Aorta (tissue), 5 donors: ENCODE measurements at regions not wholly inside any gene's neighbourhood (a gene's known extent, or its start where the extent isn't known, plus 50 kb on each side); places are given as distances from the start of the nearest gene placed in this dataset.

Source experiments
- ATAC-seq: fragments of 200-7000 bp; cut with Tn5 transposase; one replicate; pipeline ENCODE4 v1.9.1; 2022; ENCODE audit warnings: moderate library complexity; ENCODE audit not compliant: low FRiP score
- DNase-seq, 2 donors: peaks; one replicate each; pipeline ENCODE4 v3.0.0-alpha.2; 2020
- H3K27ac ChIP-seq, 2 donors: one replicate each; pipeline ENCODE4 v1.5.1; 2013; ENCODE audit warnings: low read length in 2 of 2, mild to moderate bottlenecking in 2 of 2, moderate library complexity in 2 of 2, control low read depth in 1 of 2, inconsistent platforms in 1 of 2, low read depth in 1 of 2
- H3K27me3 ChIP-seq, 2 donors: one replicate each; pipeline ENCODE4 v1.6.1; 2013; ENCODE audit warnings: control low read depth in 1 of 2, low read length in 1 of 2, mild to moderate bottlenecking in 1 of 2, moderate library complexity in 1 of 2; ENCODE audit not compliant: insufficient read depth in 2 of 2, control insufficient read depth in 1 of 2
- H3K36me3 ChIP-seq, 2 donors: one replicate each; pipeline ENCODE4 v1.6.1; 2013; ENCODE audit warnings: control low read depth in 1 of 2, low read length in 1 of 2, mild to moderate bottlenecking in 1 of 2; ENCODE audit not compliant: insufficient read depth in 2 of 2, control insufficient read depth in 1 of 2
- H3K4me1 ChIP-seq, 2 donors: one replicate each; pipeline ENCODE4 v1.6.1; 2013; ENCODE audit warnings: low read length in 2 of 2, control low read depth in 1 of 2, mild to moderate bottlenecking in 1 of 2, moderate library complexity in 1 of 2; ENCODE audit not compliant: insufficient read depth in 2 of 2, control insufficient read depth in 1 of 2
- H3K4me3 ChIP-seq, 2 donors: one replicate each; pipeline ENCODE4 v1.5.1; 2013; ENCODE audit warnings: low read length in 2 of 2, control low read depth in 1 of 2, mild to moderate bottlenecking in 1 of 2
- H3K9me3 ChIP-seq: one replicate; pipeline ENCODE4 v1.6.1; 2013; ENCODE audit warnings: mild to moderate bottlenecking, low read length; ENCODE audit not compliant: control insufficient read depth
- WGBS, 2 donors: extraction: QIAGEN DNeasy Blood & Tissue Kit; methylation state at CpG; one replicate each; pipeline ENCODE4 v1.1.7; 2013; 5-methylcytosine and 5-hydroxymethylcytosine counted together
- intact Hi-C, 2 donors: fragments of 100-400 bp; cut with DNase I; formaldehyde crosslinking; loops; one replicate each; pipeline versions ENCODE4 v1.14.2 to v1.15.0; 2022
- donor health status: healthy with polysubstance abuse.
- donor health status: Bipolar disorder and iron deficiency.
- donor health status: DM: no; HTN: no; CAD: no.
- donor health status: DM: no; HTN: no; CAD: no.
- donor health status: DM: yes; HTN: yes; CAD: no.

- Histone ChIP-seq H3K9me3 (peaks cover 4% of the 10 kb centered on the region), H3K4me1 (no peaks in the 10 kb centered on the region), H3K36me3 (no peaks in the 10 kb centered on the region), H3K27ac (no peak overlapping the region), H3K27me3 (peaks cover 0 to 2% of the 10 kb centered on the region in 2 donors), H3K4me3 (no peak overlapping the region)
- intact Hi-C loops = no loop called here
- WGBS, 2 donors = 92 to 100% methylated on average over 1 of the region's 1 CpG
- DNase-seq (no peak), ATAC-seq (no peak)
Measured at GRCh38 chr17:34090593-34090992, 164.5 kb upstream of the CCL2 start.

GRCh38 chr17:34091975-34092374 is 163.1 kb upstream of the CCL2 start:
- Histone ChIP-seq H3K4me1 (no peaks in the 10 kb centered on the region), H3K36me3 (no peaks in the 10 kb centered on the region), H3K27ac (no peak overlapping the region), H3K9me3 (peaks cover 4% of the 10 kb centered on the region), H3K4me3 (no peak overlapping the region), H3K27me3 (peaks cover 0 to 2% of the 10 kb centered on the region in 2 donors)
- intact Hi-C loops = no loop called here
- no peak for DNase-seq
- 82 to 90% methylated on average over 3 of the region's 3 CpGs for WGBS, 2 donors
- no peak for ATAC-seq

- H3K4me1 ChIP-seq = no peaks in the 10 kb centered on the region
- peaks cover 2% of the 10 kb centered on the region for H3K9me3 ChIP-seq
- intact Hi-C loops = no loop called here
- H3K36me3 ChIP-seq = no peaks in the 10 kb centered on the region
- no peak overlapping the region for H3K4me3 ChIP-seq
- H3K27me3 ChIP-seq = peaks cover 0 to 2% of the 10 kb centered on the region in 2 donors
- no peak for ATAC-seq
- 47 to 61% methylated on average over 1 of the region's 1 CpG for WGBS, 2 donors
- no peak for DNase-seq
- H3K27ac ChIP-seq = no peak overlapping the region
Measured at GRCh38 chr17:34095106-34095505, 160.0 kb upstream of the CCL2 start.

- no peak for ATAC-seq
- WGBS, 2 donors = 70 to 74% methylated on average over 5 of the region's 5 CpGs
- intact Hi-C loops = no loop called here
- no peak for DNase-seq
- no peak overlapping the region for H3K4me3 ChIP-seq
- peaks cover 0 to 2% of the 10 kb centered on the region in 2 donors for H3K27me3 ChIP-seq
- no peaks in the 10 kb centered on the region for H3K9me3 ChIP-seq
- no peak overlapping the region for H3K27ac ChIP-seq
- H3K36me3 ChIP-seq = no peaks in the 10 kb centered on the region
- no peaks in the 10 kb centered on the region for H3K4me1 ChIP-seq
Measured at GRCh38 chr17:34098699-34099098, 156.4 kb upstream of the CCL2 start.

- Histone ChIP-seq H3K27ac (no peak overlapping the region), H3K4me3 (no peak overlapping the region), H3K4me1 (no peaks in the 10 kb centered on the region), H3K27me3 (no peaks in the 10 kb centered on the region), H3K9me3 (no peaks in the 10 kb centered on the region), H3K36me3 (no peaks in the 10 kb centered on the region)
- ATAC-seq (no peak), DNase-seq (no peak)
- WGBS, 2 donors = 64 to 68% methylated on average over 8 of the region's 8 CpGs
- intact Hi-C loops = no loop called here
Measured at GRCh38 chr17:34099859-34100515, 155.1 kb upstream of the CCL2 start.

- Histone ChIP-seq H3K4me3 (no peak overlapping the region), H3K27me3 (no peaks in the 10 kb centered on the region), H3K27ac (no peak overlapping the region), H3K9me3 (peaks cover 1% of the 10 kb centered on the region), H3K4me1 (no peaks in the 10 kb centered on the region), H3K36me3 (no peaks in the 10 kb centered on the region)
- intact Hi-C loops = no loop called here
- no peak for ATAC-seq
- WGBS, 2 donors = 83 to 94% methylated on average over 2 of the region's 2 CpGs
- DNase-seq = no peak
Measured at GRCh38 chr17:34107019-34107418, 148.1 kb upstream of the CCL2 start.

GRCh38 chr17:34110315-34110714 is 144.8 kb upstream of the CCL2 start:
- ATAC-seq (no peak), DNase-seq (no peak)
- H3K27me3 ChIP-seq = no peaks in the 10 kb centered on the region
- peaks cover 1% of the 10 kb centered on the region for H3K9me3 ChIP-seq
- intact Hi-C loops = no loop called here
- H3K36me3 ChIP-seq = no peaks in the 10 kb centered on the region
- no peaks in the 10 kb centered on the region for H3K4me1 ChIP-seq
- 50 to 51% methylated on average over 6 of the region's 6 CpGs for WGBS, 2 donors
- H3K4me3 ChIP-seq = no peak overlapping the region
- H3K27ac ChIP-seq = no peak overlapping the region

- WGBS, 2 donors = 89 to 92% methylated on average over 2 of the region's 2 CpGs
- Histone ChIP-seq H3K4me3 (no peak overlapping the region), H3K27ac (no peak overlapping the region), H3K27me3 (no peaks in the 10 kb centered on the region), H3K36me3 (no peaks in the 10 kb centered on the region), H3K9me3 (peaks cover 1% of the 10 kb centered on the region), H3K4me1 (no peaks in the 10 kb centered on the region)
- no peak for ATAC-seq
- DNase-seq = no peak
- intact Hi-C loops = no loop called here
Measured at GRCh38 chr17:34113089-34113488, 142.0 kb upstream of the CCL2 start.

GRCh38 chr17:34114174-34114573 is 140.9 kb upstream of the CCL2 start:
- DNase-seq (no peak), ATAC-seq (no peak)
- Histone ChIP-seq H3K4me1 (no peaks in the 10 kb centered on the region), H3K27ac (no peak overlapping the region), H3K9me3 (peaks cover 1% of the 10 kb centered on the region), H3K27me3 (no peaks in the 10 kb centered on the region), H3K4me3 (no peak overlapping the region), H3K36me3 (no peaks in the 10 kb centered on the region)
- intact Hi-C loops = no loop called here
